ENCODE measurements at regions not wholly inside any gene's neighbourhood (a gene's known extent, or its start where the extent isn't known, plus 50 kb on each side); places are given as distances from the start of the nearest gene placed in this dataset.

GRCh38 chr15:31271711-31272557 is 54.7 kb upstream of the KLF13 start:
- no peak overlapping the region for H3K4me3 Mint-ChIP-seq
- peaks cover 34% of the 10 kb centered on the region for H3K4me1 Mint-ChIP-seq
- ATAC-seq (replicated peaks; ENCODE audit: extremely low read depth, poor library complexity, severe bottlenecking) (no peak), DNase-seq (ENCODE audit: low spot score in 2 of 2) (no peak)
- peaks cover 4% of the 10 kb centered on the region for H3K36me3 Mint-ChIP-seq (ENCODE audit: insufficient read depth)
- no peaks in the 10 kb centered on the region for H3K9me3 Mint-ChIP-seq
- H3K27ac Mint-ChIP-seq (ENCODE audit: low read depth) = no peak overlapping the region
- H3K27me3 Mint-ChIP-seq = no peaks in the 10 kb centered on the region

- no peak overlapping the region for H3K4me3 Mint-ChIP-seq
- no peak overlapping the region for H3K27ac Mint-ChIP-seq (ENCODE audit: low read depth)
- DNase-seq (ENCODE audit: low spot score in 2 of 2) (peak in 1 of 2 donors; percentile 11), ATAC-seq (replicated peaks; ENCODE audit: extremely low read depth, poor library complexity, severe bottlenecking) (no peak)
- no peaks in the 10 kb centered on the region for H3K27me3 Mint-ChIP-seq
- no peaks in the 10 kb centered on the region for H3K9me3 Mint-ChIP-seq
- H3K4me1 Mint-ChIP-seq = peaks cover 27% of the 10 kb centered on the region
- peaks cover 4% of the 10 kb centered on the region for H3K36me3 Mint-ChIP-seq (ENCODE audit: insufficient read depth)
Observed at GRCh38 chr15:31272558-31273257, 53.9 kb upstream of the KLF13 start.

GRCh38 chr15:31273258-31273941 is 53.2 kb upstream of the KLF13 start:
- peaks cover 20% of the 10 kb centered on the region for H3K4me1 Mint-ChIP-seq
- H3K36me3 Mint-ChIP-seq (ENCODE audit: insufficient read depth) = peaks cover 4% of the 10 kb centered on the region
- no peak overlapping the region for H3K27ac Mint-ChIP-seq (ENCODE audit: low read depth)

GRCh38 chr15:31274496-31275330 is 51.9 kb upstream of the KLF13 start:
- Mint-ChIP-seq H3K36me3 (ENCODE audit: insufficient read depth) (peaks cover 4% of the 10 kb centered on the region), H3K27ac (ENCODE audit: low read depth) (no peak overlapping the region), H3K9me3 (no peaks in the 10 kb centered on the region), H3K4me1 (peaks cover 19% of the 10 kb centered on the region), H3K27me3 (no peaks in the 10 kb centered on the region), H3K4me3 (no peak overlapping the region)
- DNase-seq (ENCODE audit: low spot score in 2 of 2) = peak in 1 of 2 donors; percentile 5
- ATAC-seq (replicated peaks; ENCODE audit: extremely low read depth, poor library complexity, severe bottlenecking) = no peak

More at GRCh38 chr15:31273258-31273941, 53.2 kb upstream of the KLF13 start:
- Mint-ChIP-seq H3K4me3 (no peak overlapping the region), H3K9me3 (no peaks in the 10 kb centered on the region), H3K27me3 (no peaks in the 10 kb centered on the region)
- DNase-seq (ENCODE audit: low spot score in 2 of 2) = peak in 1 of 2 donors; percentile 9
- no peak for ATAC-seq (replicated peaks; ENCODE audit: extremely low read depth, poor library complexity, severe bottlenecking)

GRCh38 chr15:31275331-31276262 is 51.0 kb upstream of the KLF13 start:
- Mint-ChIP-seq H3K9me3 (no peaks in the 10 kb centered on the region), H3K27me3 (no peaks in the 10 kb centered on the region), H3K27ac (ENCODE audit: low read depth) (no peak overlapping the region), H3K4me1 (peaks cover 14% of the 10 kb centered on the region), H3K4me3 (no peak overlapping the region), H3K36me3 (ENCODE audit: insufficient read depth) (peaks cover 4% of the 10 kb centered on the region)
- ATAC-seq (replicated peaks; ENCODE audit: extremely low read depth, poor library complexity, severe bottlenecking) (no peak), DNase-seq (ENCODE audit: low spot score in 2 of 2) (peak; percentile 4 to 11)

GRCh38 chr15:31276596-31277298 is 49.9 kb upstream of the KLF13 start:
- ATAC-seq (replicated peaks; ENCODE audit: extremely low read depth, poor library complexity, severe bottlenecking) (no peak), DNase-seq (ENCODE audit: low spot score in 2 of 2) (peak; percentile 6 to 8)
- Mint-ChIP-seq H3K27me3 (no peaks in the 10 kb centered on the region), H3K36me3 (ENCODE audit: insufficient read depth) (peaks cover 4% of the 10 kb centered on the region), H3K9me3 (no peaks in the 10 kb centered on the region), H3K4me1 (peaks cover 14% of the 10 kb centered on the region), H3K4me3 (no peak overlapping the region), H3K27ac (ENCODE audit: low read depth) (no peak overlapping the region)
